Caco-2 (cell line): ENCODE measurements at regions not wholly inside any gene's neighbourhood (a gene's known extent, or its start where the extent isn't known, plus 50 kb on each side); places are given as distances from the start of the nearest gene placed in this dataset.

Experiments
- BruUV-seq: library from RNA; stranded (reverse); fragments of 400-500 nt; replicated peaks from 2 replicates; lab custom pipeline; 2021; lab: Mats Ljungman, UMichigan
- CTCF ChIA-PET: fragments of 300-600 bp; sonication (Branson Sonifier 250); formaldehyde crosslinking; loops from one replicate; lab custom pipeline; 2022; ENCODE audit warnings: antibody characterized with exemption; lab: Charles Lee
- POLR2A ChIA-PET: fragments of 300-600 bp; sonication (Branson Sonifier 250); formaldehyde crosslinking; loops from one replicate; lab custom pipeline; 2022; ENCODE audit warnings: antibody characterized with exemption; lab: Charles Lee
- DNase-seq, 2 experiments: peaks; one replicate each; pipeline versions ENCODE4 v3.0.0 to v3.0.0-alpha.2; 2020 to 2022
- H3K27me3 ChIP-seq: replicated peaks from 2 replicates; pipeline ENCODE4 v1.6.0; 2011; ENCODE audit warnings: low read length; ENCODE audit not compliant: control insufficient read depth, insufficient read depth
- H3K36me3 ChIP-seq: 2 replicates; pipeline ENCODE4 v1.5.1; 2011; ENCODE audit warnings: low read length; ENCODE audit not compliant: control insufficient read depth, insufficient read depth
- H3K4me1 ChIP-seq: fragments of 250-450 bp; sonication (Bioruptor Pico); 2 replicates; pipeline ENCODE4 v1.5.1; 2020; ENCODE audit warnings: mild to moderate bottlenecking
- H3K4me3 ChIP-seq: 2 replicates; pipeline ENCODE4 v1.5.1; 2011; ENCODE audit warnings: low read depth, mild to moderate bottlenecking, control low read depth, low read length
- H3K9me3 ChIP-seq: fragments of 250-450 bp; sonication (Bioruptor Pico); 2 replicates; pipeline ENCODE4 v1.5.1; 2020; ENCODE audit warnings: mild to moderate bottlenecking, moderate library complexity
- H3K27ac Mint-ChIP-seq: one replicate; pipeline ENCODE4 v1.8.0; 2022; ENCODE audit warnings: mixed read lengths; ENCODE audit not compliant: unreplicated experiment
- H3K27me3 Mint-ChIP-seq: one replicate; pipeline ENCODE4 v1.8.0; 2022; ENCODE audit warnings: mixed read lengths; ENCODE audit not compliant: insufficient read depth, unreplicated experiment
- H3K36me3 Mint-ChIP-seq: one replicate; pipeline ENCODE4 v1.8.0; 2022; ENCODE audit warnings: mild to moderate bottlenecking, mixed read lengths; ENCODE audit not compliant: insufficient read depth, unreplicated experiment
- H3K4me1 Mint-ChIP-seq: one replicate; pipeline ENCODE4 v1.8.0; 2022; ENCODE audit warnings: low read depth, mixed read lengths; ENCODE audit not compliant: unreplicated experiment
- H3K4me3 Mint-ChIP-seq: one replicate; pipeline ENCODE4 v1.8.0; 2022; ENCODE audit warnings: mild to moderate bottlenecking, moderate library complexity, mixed read lengths; ENCODE audit not compliant: unreplicated experiment
- H3K9me3 Mint-ChIP-seq: one replicate; pipeline ENCODE4 v1.8.0; 2022; ENCODE audit warnings: mixed read lengths; ENCODE audit not compliant: unreplicated experiment
- intact Hi-C: fragments of 100-400 bp; cut with micrococcal nuclease; formaldehyde crosslinking; loops from one replicate; pipeline ENCODE4 v1.10.0; 2022; ENCODE audit not compliant: unreplicated experiment
- TF ChIP-seq, protein P1 (sequence below), 2 experiments: fragments of 200-600 bp in 1 of 2; IDR thresholded peaks; 1 replicate in 1 of 2; 2 replicates in 1 of 2; pipeline versions ENCODE4 v1.5.1 to v1.8.0; 2011 to 2022; ENCODE audit warnings: antibody characterized with exemption in 1 of 2, control low read depth in 1 of 2, inconsistent platforms in 1 of 2, low read depth in 1 of 2, low read length in 1 of 2, mild to moderate bottlenecking in 1 of 2, moderate library complexity in 1 of 2; ENCODE audit not compliant: insufficient read depth in 1 of 2, severe bottlenecking in 1 of 2, unreplicated experiment in 1 of 2

DNA sequence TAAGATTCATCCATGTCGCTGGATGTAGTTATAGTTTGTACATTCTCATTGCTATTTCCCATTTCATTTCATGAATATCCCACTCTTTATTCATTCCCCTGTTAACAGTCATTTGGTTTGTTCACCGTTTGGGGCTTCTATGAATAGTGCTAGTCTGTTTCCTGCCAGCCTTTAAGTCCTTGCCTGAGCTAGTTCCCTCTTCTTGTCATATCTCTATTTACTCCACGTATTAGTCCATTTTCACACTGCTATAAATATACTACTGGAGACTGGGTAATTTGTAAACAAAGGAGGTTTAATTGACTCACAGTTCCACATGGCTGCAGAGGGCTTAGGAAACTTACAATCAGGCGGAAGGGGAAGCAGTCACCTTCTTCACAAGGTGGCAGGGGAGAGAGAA is 56.2 kb downstream of the PLCE1 start:
- peaks cover 4% of the 10 kb centered on the region; the same call in 1 of the 2 replicates for H3K4me1 ChIP-seq
- no peak for DNase-seq
- no TSS peak for BruUV-seq
- CTCF ChIA-PET = no interaction called here
- Mint-ChIP-seq H3K4me3 (no peak overlapping the region), H3K4me1 (no peaks in the 10 kb centered on the region), H3K36me3 (no peaks in the 10 kb centered on the region), H3K27ac (no peak overlapping the region), H3K27me3 (no peaks in the 10 kb centered on the region), H3K9me3 (no peaks in the 10 kb centered on the region)
- H3K36me3 ChIP-seq = no peaks in the 10 kb centered on the region
- H3K4me3 ChIP-seq = no peak overlapping the region
- intact Hi-C loops = no loop called here
- H3K27me3 ChIP-seq = no peaks in the 10 kb centered on the region
- H3K9me3 ChIP-seq = no peaks in the 10 kb centered on the region
- POLR2A ChIA-PET = no interaction called here
- TF ChIP-seq, protein P1, sequence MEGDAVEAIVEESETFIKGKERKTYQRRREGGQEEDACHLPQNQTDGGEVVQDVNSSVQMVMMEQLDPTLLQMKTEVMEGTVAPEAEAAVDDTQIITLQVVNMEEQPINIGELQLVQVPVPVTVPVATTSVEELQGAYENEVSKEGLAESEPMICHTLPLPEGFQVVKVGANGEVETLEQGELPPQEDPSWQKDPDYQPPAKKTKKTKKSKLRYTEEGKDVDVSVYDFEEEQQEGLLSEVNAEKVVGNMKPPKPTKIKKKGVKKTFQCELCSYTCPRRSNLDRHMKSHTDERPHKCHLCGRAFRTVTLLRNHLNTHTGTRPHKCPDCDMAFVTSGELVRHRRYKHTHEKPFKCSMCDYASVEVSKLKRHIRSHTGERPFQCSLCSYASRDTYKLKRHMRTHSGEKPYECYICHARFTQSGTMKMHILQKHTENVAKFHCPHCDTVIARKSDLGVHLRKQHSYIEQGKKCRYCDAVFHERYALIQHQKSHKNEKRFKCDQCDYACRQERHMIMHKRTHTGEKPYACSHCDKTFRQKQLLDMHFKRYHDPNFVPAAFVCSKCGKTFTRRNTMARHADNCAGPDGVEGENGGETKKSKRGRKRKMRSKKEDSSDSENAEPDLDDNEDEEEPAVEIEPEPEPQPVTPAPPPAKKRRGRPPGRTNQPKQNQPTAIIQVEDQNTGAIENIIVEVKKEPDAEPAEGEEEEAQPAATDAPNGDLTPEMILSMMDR (IDR thresholded peaks at IDR 0.05; ENCODE audit: insufficient read depth in 1 of 2, low read depth in 1 of 2, low read length in 1 of 2, severe bottlenecking in 1 of 2, unreplicated experiment in 1 of 2) = no peak

DNA sequence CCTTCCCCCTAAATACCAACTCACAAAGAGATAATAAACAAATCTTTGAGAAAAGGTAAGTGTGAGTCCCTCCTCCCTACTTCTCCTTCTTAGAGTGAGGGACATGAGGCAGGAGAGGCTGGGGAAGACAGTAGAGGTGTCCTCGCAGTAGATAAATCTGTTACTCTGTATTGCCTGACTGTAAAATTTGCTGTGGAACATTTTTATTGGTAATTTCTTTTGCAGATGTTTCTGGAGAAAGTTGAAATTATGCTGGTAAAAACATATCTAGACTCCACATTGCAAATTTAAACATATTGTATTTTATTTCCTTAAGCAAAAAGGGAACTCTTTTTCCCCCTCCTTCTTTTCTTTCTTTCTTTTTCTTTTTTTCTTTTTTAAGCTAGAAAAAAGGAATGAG is 58.5 kb downstream of the PLCE1 start:
- Histone ChIP-seq H3K4me1 (peaks cover 11% of the 10 kb centered on the region), H3K9me3 (no peaks in the 10 kb centered on the region), H3K27me3 (no peaks in the 10 kb centered on the region), H3K4me3 (no peak overlapping the region), H3K36me3 (no peaks in the 10 kb centered on the region)
- Mint-ChIP-seq H3K4me3 (no peak overlapping the region), H3K9me3 (no peaks in the 10 kb centered on the region), H3K27me3 (no peaks in the 10 kb centered on the region), H3K4me1 (no peaks in the 10 kb centered on the region), H3K36me3 (no peaks in the 10 kb centered on the region), H3K27ac (no peak overlapping the region)
- intact Hi-C loops = loop anchor here (2.0 kb wide), 1 partner anchor 15 kb away; no protein-coding TSS in a partner anchor
- BruUV-seq = no TSS peak
- ChIA-PET CTCF (interaction anchor here (1.6 kb wide), 1 partner anchor 24 kb away, joined by 5 read pairs; no protein-coding TSS in a partner anchor), POLR2A (no interaction called here)
- TF ChIP-seq, protein P1 (IDR thresholded peaks at IDR 0.05; ENCODE audit: insufficient read depth in 1 of 2, low read depth in 1 of 2, low read length in 1 of 2, severe bottlenecking in 1 of 2, unreplicated experiment in 1 of 2) = no peak
- no peak for DNase-seq

DNA sequence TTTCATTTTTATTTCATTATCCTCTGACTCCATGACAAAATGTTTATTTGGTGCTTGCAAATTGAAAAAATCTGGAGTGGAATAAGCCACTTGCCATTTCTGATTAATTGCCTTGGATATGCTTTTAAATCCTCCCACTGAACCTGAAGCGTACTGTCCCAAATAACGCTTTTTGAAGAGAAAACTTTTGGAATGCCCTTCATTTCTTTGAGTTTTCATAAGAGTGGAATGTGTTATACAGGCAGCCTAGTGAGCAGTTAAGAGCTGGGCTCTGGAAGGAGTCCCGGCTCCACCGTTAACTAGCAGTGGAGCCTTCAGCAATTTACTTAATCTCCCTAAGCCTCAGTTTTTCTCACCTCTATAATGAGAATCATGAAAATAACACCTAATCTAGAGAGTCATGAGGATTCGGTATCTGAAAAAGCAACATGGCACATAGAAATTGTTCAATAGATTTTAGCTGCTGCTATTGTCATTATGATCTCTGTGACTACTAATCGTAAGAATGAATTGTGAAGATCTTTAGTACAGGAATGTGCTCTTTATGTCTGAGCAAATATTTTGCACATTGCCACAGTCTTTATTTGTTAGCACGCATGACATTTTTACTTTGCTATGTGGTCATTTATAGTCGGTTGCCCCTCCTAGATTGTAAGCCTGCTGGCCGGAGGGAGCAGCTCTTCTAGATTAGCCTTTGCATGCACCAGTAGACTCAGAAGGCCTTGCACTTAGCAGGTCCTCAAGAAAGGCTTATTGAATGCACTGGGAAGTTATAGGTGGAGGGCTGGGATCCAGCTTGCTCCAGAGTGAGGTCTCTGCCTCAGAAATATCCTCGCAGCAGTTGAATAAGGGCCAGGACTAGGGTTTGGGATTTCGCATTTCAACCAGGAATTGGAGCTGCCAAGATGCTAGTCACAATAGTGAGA is 59.4 kb downstream of the PLCE1 start:
- CTCF ChIA-PET = interaction anchor here (0.6 to 1.6 kb wide), 2 partner anchors 23 to 175 kb away, joined by 4 to 5 read pairs; no protein-coding TSS in a partner anchor
- Histone ChIP-seq H3K4me1 (peaks cover 18% of the 10 kb centered on the region), H3K9me3 (no peaks in the 10 kb centered on the region), H3K4me3 (no peak overlapping the region), H3K36me3 (no peaks in the 10 kb centered on the region), H3K27me3 (no peaks in the 10 kb centered on the region)
- BruUV-seq = no TSS peak
- POLR2A ChIA-PET = no interaction called here
- no peaks in the 10 kb centered on the region for H3K4me1 Mint-ChIP-seq
- intact Hi-C loops = loop anchor here (2.0 kb wide), 1 partner anchor 14 kb away; no protein-coding TSS in a partner anchor
- H3K27ac Mint-ChIP-seq = no peak overlapping the region
- H3K36me3 Mint-ChIP-seq = no peaks in the 10 kb centered on the region
- no peaks in the 10 kb centered on the region for H3K27me3 Mint-ChIP-seq
- DNase-seq = no peak
- no peak overlapping the region for H3K4me3 Mint-ChIP-seq
- no peaks in the 10 kb centered on the region for H3K9me3 Mint-ChIP-seq
- TF ChIP-seq, protein P1 (IDR thresholded peaks at IDR 0.05; ENCODE audit: insufficient read depth in 1 of 2, low read depth in 1 of 2, low read length in 1 of 2, severe bottlenecking in 1 of 2, unreplicated experiment in 1 of 2) = no peak
